A549 (cell line): ENCODE measurements at regions not wholly inside any gene's neighbourhood (a gene's known extent, or its start where the extent isn't known, plus 50 kb on each side); places are given as distances from the start of the nearest gene placed in this dataset.

ENCODE experiments used
- ATAC-seq, 2 experiments: fragments of 200-7000 bp in 1 of 2; fragments of >200 bp in 1 of 2; cut with Nextera tagmentation in 1 of 2; cut with Tn5 transposase in 1 of 2; 3 replicates each; pipeline versions ENCODE4 v1.8.0 to v1.9.1; 2018 to 2020; ENCODE audit warnings: mild to moderate bottlenecking in 1 of 2, moderate library complexity in 1 of 2
- CTCF ChIA-PET: fragments of 300-600 bp; sonication (Branson Sonifier 250); formaldehyde crosslinking; extraction: SDS; loops from one replicate; lab custom pipeline; 2021; ENCODE audit warnings: antibody characterized with exemption, inconsistent platforms; lab: Yijun Ruan, JAX
- POLR2A ChIA-PET: fragments of 350-600 bp; formaldehyde crosslinking; extraction: SDS; loops from one replicate; lab custom pipeline; 2021; ENCODE audit warnings: antibody characterized with exemption, inconsistent platforms; lab: Yijun Ruan, JAX
- DNase-seq, 2 experiments: peaks; one replicate each; pipeline versions ENCODE4 v3.0.0 to v3.0.0-alpha.2; 2011 to 2016; ENCODE audit warnings: low read depth in 1 of 2, low spot score in 1 of 2
- FAIRE-seq: peaks from 2 replicates; lab custom pipeline; 2011; peaks lifted over from hg19 to GRCh38; lab: Jason Lieb, UNC
- H3K27ac ChIP-seq, 2 experiments: fragments of >200 bp; sonication (Bioruptor Twin); formaldehyde crosslinking; 3 replicates each; pipeline ENCODE4 v1.5.1; 2016 to 2017
- H3K4me1 ChIP-seq: fragments of >200 bp; sonication (Bioruptor Twin); formaldehyde crosslinking; 3 replicates; pipeline ENCODE4 v1.6.1; 2016
- H3K4me2 ChIP-seq: fragments of >200 bp; sonication (Bioruptor Twin); formaldehyde crosslinking; 3 replicates; pipeline ENCODE4 v1.6.1; 2016
- H3K4me3 ChIP-seq: fragments of >200 bp; sonication (Bioruptor Twin); formaldehyde crosslinking; 3 replicates; pipeline ENCODE4 v1.5.1; 2016
- H3K9me3 ChIP-seq: fragments of >200 bp; sonication (Bioruptor Twin); formaldehyde crosslinking; 3 replicates; pipeline ENCODE4 v1.6.1; 2016
- ATOH8 ChIP-seq: fragments of 250-450 bp; sonication (Bioruptor Pico); IDR thresholded peaks from 2 replicates; pipeline ENCODE4 v1.5.0; 2020; ENCODE audit warnings: low read depth, mild to moderate bottlenecking, moderate library complexity
- BCL3 ChIP-seq: fragments of >200 bp; sonication (Bioruptor Twin); formaldehyde crosslinking; IDR thresholded peaks from 3 replicates; pipeline ENCODE4 v1.6.1; 2016
- CBX2 ChIP-seq: fragments of 200-600 bp; sonication (generic); IDR thresholded peaks from 2 replicates; pipeline ENCODE4 v1.6.1; 2016; ENCODE audit warnings: low read depth, mild to moderate bottlenecking, borderline replicate concordance
- CBX8 ChIP-seq: fragments of 200-600 bp; sonication (generic); IDR thresholded peaks from 2 replicates; pipeline ENCODE4 v1.6.1; 2016
- CEBPB ChIP-seq, 2 experiments: fragments of >200 bp in 1 of 2; sonication (Bioruptor Twin) in 1 of 2; formaldehyde crosslinking in 1 of 2; IDR thresholded peaks; 2 replicates each; pipeline ENCODE4 v1.6.1; 2012 to 2016
- EHMT2 ChIP-seq: fragments of 200-600 bp; sonication (generic); IDR thresholded peaks from 2 replicates; pipeline ENCODE4 v1.6.1; 2016; ENCODE audit warnings: antibody characterized with exemption, low read depth, mild to moderate bottlenecking, moderate library complexity
- ELK1 ChIP-seq: fragments of 150-350 bp; IDR thresholded peaks from 2 replicates; pipeline ENCODE4 v1.6.1; 2014; ENCODE audit warnings: low read depth, mild to moderate bottlenecking, low read length
- ESRRA ChIP-seq: fragments of 150-350 bp; IDR thresholded peaks from 2 replicates; pipeline ENCODE4 v1.6.1; 2014; ENCODE audit warnings: mild to moderate bottlenecking, low read length, borderline replicate concordance
- FOXS1 ChIP-seq: fragments of 250-450 bp; sonication (Bioruptor Pico); IDR thresholded peaks from 2 replicates; pipeline ENCODE4 v1.5.0; 2020; ENCODE audit warnings: mild to moderate bottlenecking, moderate library complexity
- HES2 ChIP-seq: fragments of >200 bp; sonication (Bioruptor Twin); formaldehyde crosslinking; IDR thresholded peaks from 2 replicates; pipeline ENCODE4 v1.6.1; 2016
- JUN ChIP-seq, 2 experiments: fragments of >200 bp; sonication (Bioruptor Twin); formaldehyde crosslinking; IDR thresholded peaks; 2 replicates in 1 of 2; 3 replicates in 1 of 2; pipeline ENCODE4 v1.6.1; 2016 to 2017
- KDM1A ChIP-seq: fragments of 200-600 bp; sonication (generic); IDR thresholded peaks from 2 replicates; pipeline ENCODE4 v1.6.1; 2016; ENCODE audit warnings: low read depth, mild to moderate bottlenecking
- KDM5A ChIP-seq: fragments of 200-600 bp; sonication (generic); IDR thresholded peaks from 2 replicates; pipeline ENCODE4 v1.6.1; 2016; ENCODE audit warnings: antibody characterized with exemption, mild to moderate bottlenecking
- MAFK ChIP-seq: fragments of 450-650 bp; IDR thresholded peaks from 2 replicates; pipeline ENCODE4 v1.6.1; 2014; ENCODE audit not compliant: partially characterized antibody
- MYC ChIP-seq: IDR thresholded peaks from 2 replicates; pipeline ENCODE4 v1.6.1; 2012; ENCODE audit warnings: mild to moderate bottlenecking, inconsistent platforms, low read length, improper control_type of control experiment, borderline replicate concordance
- NFE2L2 ChIP-seq: fragments of 150-350 bp; conservative IDR thresholded peaks from 2 replicates; pipeline ENCODE4 v1.6.1; 2014; ENCODE audit warnings: low read length
- NPAS2 ChIP-seq: fragments of 250-450 bp; sonication (Bioruptor Pico); IDR thresholded peaks from 2 replicates; pipeline ENCODE4 v1.8.0; 2022; ENCODE audit warnings: mild to moderate bottlenecking, moderate library complexity, borderline replicate concordance
- NR3C1 ChIP-seq: fragments of >200 bp; sonication (Bioruptor Twin); formaldehyde crosslinking; IDR thresholded peaks from 3 replicates; pipeline ENCODE4 v1.6.1; 2017
- POLR2AphosphoS2 ChIP-seq: conservative IDR thresholded peaks from 2 replicates; pipeline ENCODE4 v1.6.1; 2012; ENCODE audit warnings: low read length, improper control_type of control experiment, inconsistent platforms
- RARB ChIP-seq: fragments of 250-450 bp; sonication (Bioruptor Pico); IDR thresholded peaks from 2 replicates; pipeline ENCODE4 v1.8.0; 2021; ENCODE audit warnings: mild to moderate bottlenecking, moderate library complexity
- RNF2 ChIP-seq: fragments of 200-600 bp; sonication (generic); IDR thresholded peaks from 2 replicates; pipeline ENCODE4 v1.6.1; 2016; ENCODE audit warnings: low read depth, mild to moderate bottlenecking, antibody characterized with exemption, moderate library complexity, borderline replicate concordance
- TP53 ChIP-seq: fragments of 250-450 bp; sonication (Bioruptor Pico); IDR thresholded peaks from 2 replicates; pipeline ENCODE4 v1.5.0; 2021; ENCODE audit warnings: mild to moderate bottlenecking, moderate library complexity
- USF2 ChIP-seq: fragments of 450-650 bp; IDR thresholded peaks from 2 replicates; pipeline ENCODE4 v1.6.1; 2014; ENCODE audit warnings: antibody characterized with exemption
- ZNF302 ChIP-seq: fragments of 250-450 bp; sonication (Bioruptor Pico); IDR thresholded peaks from 2 replicates; pipeline ENCODE4 v1.9.0; 2021; ENCODE audit warnings: inconsistent platforms, mild to moderate bottlenecking, moderate library complexity
- WGBS: methylation state at CpG from one replicate; pipeline ENCODE4 v1.1.6; 2017; ENCODE audit errors: missing lambda C conversion rate; 5-methylcytosine and 5-hydroxymethylcytosine counted together
- TF ChIP-seq, protein P1 (sequence below): fragments of 250-450 bp; sonication (Bioruptor Pico); IDR thresholded peaks from 2 replicates; pipeline ENCODE4 v1.5.0; 2021; ENCODE audit warnings: mild to moderate bottlenecking, moderate library complexity, borderline replicate concordance

- TF ChIP-seq USF2: no peak
- TF ChIP-seq, all 56 proteins: peak for 0
Measured at GRCh38 chr7:11896663-11897062, 64.7 kb upstream of the THSD7A start (continued).

DNA sequence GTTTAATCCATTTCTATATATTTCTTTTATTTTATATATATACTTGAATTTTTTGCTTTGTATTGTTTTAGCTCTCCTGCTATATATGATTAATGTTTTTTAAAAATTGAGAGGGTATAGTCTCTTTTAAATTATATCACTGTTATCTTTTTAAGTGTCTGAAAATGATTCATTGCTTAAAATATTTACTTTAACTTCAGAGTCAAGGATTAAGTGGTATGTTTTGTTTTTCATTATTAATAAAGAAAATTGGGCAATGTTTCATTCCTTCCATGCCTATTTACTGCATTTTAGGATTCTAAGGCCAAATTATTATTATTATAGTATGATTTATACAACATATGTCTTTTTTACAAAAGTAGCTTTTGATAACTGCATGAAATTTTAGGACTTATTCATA lies 67.2 kb upstream of the THSD7A start:
- H3K9me3 ChIP-seq: no peaks in the 10 kb centered on the region
- no peaks in the 10 kb centered on the region for H3K4me1 ChIP-seq
- TF ChIP-seq FOXS1 (no peak), RNF2 (no peak), KDM5A (no peak), NFE2L2 (no peak), NPAS2 (CRISPR knock-in tag) (no peak), MYC (no peak), CEBPB (IDR thresholded peaks at IDR 0.05) (no peak), MAFK (no peak)
- H3K27ac ChIP-seq: no peak overlapping the region
- FAIRE-seq (no peak), DNase-seq (no peak), ATAC-seq (no peak)
- no peak overlapping the region for H3K4me3 ChIP-seq
- H3K4me2 ChIP-seq: no peak overlapping the region
- ChIA-PET POLR2A (no interaction called here), CTCF (no interaction called here)

DNA sequence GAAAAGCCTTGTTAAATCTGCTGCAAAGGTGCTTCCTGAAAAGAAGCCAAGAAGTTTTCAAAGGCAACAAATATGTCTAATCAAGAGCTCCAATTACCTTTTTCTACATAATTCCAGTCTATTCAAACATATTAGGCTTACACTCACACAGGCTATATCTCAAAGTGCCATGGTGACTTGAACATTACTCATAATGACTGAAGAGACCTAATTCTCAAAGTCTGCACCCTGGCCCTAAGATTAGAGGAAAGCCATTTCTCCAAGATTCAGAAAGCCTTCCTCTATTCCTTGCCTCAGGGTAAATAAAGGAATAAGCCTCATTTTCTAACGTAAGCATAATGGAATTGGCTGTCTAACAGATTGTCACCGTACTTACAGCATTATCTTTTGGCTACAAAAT lies 78.3 kb upstream of the THSD7A start:
- CTCF ChIA-PET: no interaction called here
- Histone ChIP-seq H3K4me1 (no peaks in the 10 kb centered on the region), H3K9me3 (no peaks in the 10 kb centered on the region), H3K4me3 (no peak overlapping the region), H3K4me2 (no peak overlapping the region), H3K27ac (no peak overlapping the region)
- POLR2A ChIA-PET: no interaction called here
- WGBS: 54% methylated on average over 2 of the region's 2 CpGs
- TF ChIP-seq ESRRA (no peak), ZNF302 (CRISPR knock-in tag) (no peak), POLR2AphosphoS2 (no peak), EHMT2 (no peak), ATOH8 (CRISPR knock-in tag) (no peak), ELK1 (no peak), KDM1A (no peak), HES2 (no peak), NR3C1 (no peak), JUN (IDR thresholded peaks at IDR 0.05) (no peak), FOXS1 (no peak)
- DNase-seq (no peak), ATAC-seq (no peak), FAIRE-seq (no peak)

DNA sequence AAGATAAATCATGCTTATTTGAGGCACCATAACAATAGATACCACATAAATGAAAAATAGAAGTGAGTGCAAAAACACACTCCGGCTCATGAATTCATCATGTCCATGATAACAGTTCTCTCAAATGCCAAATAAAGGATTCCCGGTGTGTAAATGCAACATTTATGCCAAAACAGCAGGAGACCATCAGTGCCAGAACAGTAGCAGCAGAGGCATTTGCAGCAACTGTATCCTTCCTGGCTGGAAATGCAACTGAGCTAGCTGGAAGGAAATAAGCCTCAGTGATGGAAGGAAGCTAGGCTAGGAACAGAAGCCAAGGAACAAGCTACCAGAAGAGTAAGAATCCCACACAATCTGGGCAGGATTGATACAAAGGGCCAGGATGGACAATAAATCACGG lies 79.9 kb upstream of the THSD7A start:
- ATAC-seq (no peak), FAIRE-seq (no peak)
- TF ChIP-seq HES2 (no peak), CBX2 (no peak), JUN (IDR thresholded peaks at IDR 0.05) (no peak), RARB (CRISPR knock-in tag) (no peak), BCL3 (no peak), TP53 (CRISPR knock-in tag) (no peak), MYC (no peak), ATOH8 (CRISPR knock-in tag) (no peak), CBX8 (no peak), USF2 (no peak)
- TF ChIP-seq, protein P1, sequence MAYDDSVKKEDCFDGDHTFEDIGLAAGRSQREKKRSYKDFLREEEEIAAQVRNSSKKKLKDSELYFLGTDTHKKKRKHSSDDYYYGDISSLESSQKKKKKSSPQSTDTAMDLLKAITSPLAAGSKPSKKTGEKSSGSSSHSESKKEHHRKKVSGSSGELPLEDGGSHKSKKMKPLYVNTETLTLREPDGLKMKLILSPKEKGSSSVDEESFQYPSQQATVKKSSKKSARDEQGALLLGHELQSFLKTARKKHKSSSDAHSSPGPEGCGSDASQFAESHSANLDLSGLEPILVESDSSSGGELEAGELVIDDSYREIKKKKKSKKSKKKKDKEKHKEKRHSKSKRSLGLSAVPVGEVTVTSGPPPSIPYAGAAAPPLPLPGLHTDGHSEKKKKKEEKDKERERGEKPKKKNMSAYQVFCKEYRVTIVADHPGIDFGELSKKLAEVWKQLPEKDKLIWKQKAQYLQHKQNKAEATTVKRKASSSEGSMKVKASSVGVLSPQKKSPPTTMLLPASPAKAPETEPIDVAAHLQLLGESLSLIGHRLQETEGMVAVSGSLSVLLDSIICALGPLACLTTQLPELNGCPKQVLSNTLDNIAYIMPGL (CRISPR knock-in tag): no peak

More for the DNA sequence above, 79.9 kb upstream of the THSD7A start:
- WGBS: 52% methylated on average over 3 of the region's 3 CpGs
- no peak for DNase-seq
- H3K4me1 ChIP-seq: no peaks in the 10 kb centered on the region
- ChIA-PET CTCF (no interaction called here), POLR2A (no interaction called here)
- H3K4me3 ChIP-seq: no peak overlapping the region
- H3K27ac ChIP-seq: no peak overlapping the region
- H3K4me2 ChIP-seq: no peak overlapping the region
- H3K9me3 ChIP-seq: no peaks in the 10 kb centered on the region
